IMR-90 (cell line): ENCODE measurements at regions not wholly inside any gene's neighbourhood (a gene's known extent, or its start where the extent isn't known, plus 50 kb on each side); places are given as distances from the start of the nearest gene placed in this dataset.
A peak's percentile ranks its signal among the peaks of the same experiment; 100 is the strongest.

Source experiments
- ATAC-seq: fragments of 200-7000 bp; cut with Tn5 transposase; 2 replicates; pipeline ENCODE4 v1.9.1; 2020; ENCODE audit warnings: low read depth, mild to moderate bottlenecking, moderate library complexity
- BruUV-seq: library from RNA; stranded (reverse); fragments of 400-500 nt; replicated peaks from 2 replicates; lab custom pipeline; 2021; lab: Mats Ljungman, UMichigan
- CTCF ChIA-PET: fragments of 300-600 bp; formaldehyde crosslinking; extraction: SDS; loops from one replicate; lab custom pipeline; 2021; ENCODE audit warnings: antibody characterized with exemption; lab: Yijun Ruan, JAX
- POLR2A ChIA-PET: fragments of 300-600 bp; sonication (Branson Sonifier 250); formaldehyde crosslinking; loops from one replicate; lab custom pipeline; 2022; ENCODE audit warnings: antibody characterized with exemption; ENCODE audit not compliant: unreplicated experiment; lab: Charles Lee
- DNase-seq: peaks from one replicate; pipeline ENCODE4 v3.0.0; 2013
- H2AFZ ChIP-seq: replicated peaks from 2 replicates; pipeline ENCODE3; 2013; ENCODE audit warnings: low read length, mild to moderate bottlenecking; ENCODE audit not compliant: poor library complexity
- H2AK5ac ChIP-seq: 2 replicates; pipeline ENCODE4 v1.6.1; 2013; ENCODE audit warnings: low read depth, low read length, inconsistent platforms
- H2AK9ac ChIP-seq: replicated peaks from 2 replicates; pipeline ENCODE3; 2013; ENCODE audit warnings: mild to moderate bottlenecking, low read depth, low read length, moderate library complexity; ENCODE audit not compliant: poor library complexity
- H2BK120ac ChIP-seq: 2 replicates; pipeline ENCODE4 v1.6.1; 2013; ENCODE audit warnings: low read depth, low read length, inconsistent platforms
- H2BK15ac ChIP-seq: 3 replicates; pipeline ENCODE4 v1.6.1; 2013; ENCODE audit warnings: low read depth, low read length, inconsistent platforms
- H2BK20ac ChIP-seq: 2 replicates; pipeline ENCODE4 v1.6.1; 2013; ENCODE audit warnings: low read depth, mild to moderate bottlenecking, inconsistent platforms, low read length, moderate library complexity
- H2BK5ac ChIP-seq: 2 replicates; pipeline ENCODE4 v1.6.1; 2013; ENCODE audit warnings: mild to moderate bottlenecking, low read depth, low read length, inconsistent platforms; ENCODE audit not compliant: poor library complexity, severe bottlenecking
- H3K14ac ChIP-seq: replicated peaks from 2 replicates; pipeline ENCODE4 v1.6.1; 2013; ENCODE audit warnings: low read depth, low read length, inconsistent platforms
- H3K18ac ChIP-seq: 2 replicates; pipeline ENCODE4 v1.6.1; 2013; ENCODE audit warnings: low read depth, low read length, control low read depth
- H3K23ac ChIP-seq: 2 replicates; pipeline ENCODE4 v1.6.1; 2013; ENCODE audit warnings: low read depth, low read length, inconsistent platforms
- H3K27ac ChIP-seq: 2 replicates; pipeline ENCODE4 v1.5.1; 2013; ENCODE audit warnings: mild to moderate bottlenecking, control low read depth, low read length; ENCODE audit not compliant: insufficient read depth
- H3K27me3 ChIP-seq: 2 replicates; pipeline ENCODE4 v1.6.1; 2013; ENCODE audit warnings: low read length; ENCODE audit not compliant: control insufficient read depth, insufficient read depth
- H3K36me3 ChIP-seq: 2 replicates; pipeline ENCODE4 v1.6.1; 2013; ENCODE audit warnings: low read length, mixed read lengths; ENCODE audit not compliant: control insufficient read depth, insufficient read depth
- H3K4ac ChIP-seq: 2 replicates; pipeline ENCODE4 v1.6.1; 2013; ENCODE audit warnings: low read depth, low read length, inconsistent platforms
- H3K4me1 ChIP-seq: 2 replicates; pipeline ENCODE4 v1.6.1; 2013; ENCODE audit warnings: low read length, mixed read lengths; ENCODE audit not compliant: control insufficient read depth, insufficient read depth
- H3K4me2 ChIP-seq: 2 replicates; pipeline ENCODE4 v1.6.1; 2013; ENCODE audit warnings: low read depth, mild to moderate bottlenecking, control low read depth, low read length, moderate library complexity
- H3K4me3 ChIP-seq: 2 replicates; pipeline ENCODE4 v1.5.1; 2013; ENCODE audit warnings: low read depth, mild to moderate bottlenecking, control low read depth, low read length, moderate library complexity; ENCODE audit not compliant: insufficient read depth
- H3K56ac ChIP-seq: 2 replicates; pipeline ENCODE4 v1.6.1; 2013; ENCODE audit warnings: low read length, inconsistent platforms; ENCODE audit not compliant: insufficient read depth; ENCODE audit errors: extremely low read depth
- H3K79me1 ChIP-seq, 2 experiments: 2 replicates each; pipeline ENCODE4 v1.6.1; 2013; ENCODE audit warnings: low read length in 2 of 2, inconsistent platforms in 1 of 2, low read depth in 1 of 2
- H3K9ac ChIP-seq: 2 replicates; pipeline ENCODE4 v1.6.1; 2013; ENCODE audit warnings: low read depth, low read length, control low read depth
- H3K9me1 ChIP-seq: 2 replicates; pipeline ENCODE4 v1.6.1; 2013; ENCODE audit warnings: low read length, inconsistent platforms; ENCODE audit not compliant: insufficient read depth
- H3K9me3 ChIP-seq: 2 replicates; pipeline ENCODE4 v1.6.1; 2013; ENCODE audit warnings: low read length; ENCODE audit not compliant: control insufficient read depth, insufficient read depth
- H4K20me1 ChIP-seq: 2 replicates; pipeline ENCODE4 v1.6.1; 2013; ENCODE audit warnings: low read length, inconsistent platforms; ENCODE audit not compliant: insufficient read depth
- H4K5ac ChIP-seq: 2 replicates; pipeline ENCODE4 v1.6.1; 2013; ENCODE audit warnings: mild to moderate bottlenecking, low read depth, low read length, control low read depth
- H4K8ac ChIP-seq, 2 experiments: 2 replicates each; pipeline ENCODE4 v1.6.1; 2013; ENCODE audit warnings: low read depth in 2 of 2, low read length in 2 of 2, control low read depth in 1 of 2, inconsistent platforms in 1 of 2
- H4K91ac ChIP-seq: 2 replicates; pipeline ENCODE4 v1.6.1; 2013; ENCODE audit warnings: low read depth, low read length, inconsistent platforms; ENCODE audit not compliant: insufficient read depth
- MAFK ChIP-seq: IDR thresholded peaks from 2 replicates; pipeline ENCODE4 v1.6.1; 2012; ENCODE audit warnings: low read depth, low read length, improper control_type of control experiment
- NFE2L2 ChIP-seq: fragments of 150-350 bp; IDR thresholded peaks from 2 replicates; pipeline ENCODE4 v1.6.1; 2016; ENCODE audit warnings: low read depth, mild to moderate bottlenecking, low read length
- USF2 ChIP-seq: fragments of 150-350 bp; IDR thresholded peaks from 2 replicates; pipeline ENCODE4 v1.6.1; 2017; ENCODE audit warnings: mild to moderate bottlenecking, antibody characterized with exemption, low read length, low read depth
- WGBS, 2 experiments: methylation state at CpG; one replicate each; pipeline versions ENCODE4 v1.1.5 to v1.1.7; 2013; ENCODE audit warnings: missing lambda C conversion rate in 2 of 2; ENCODE audit not compliant: insufficient read length in 1 of 2; ENCODE audit errors: extremely low coverage in 2 of 2; 5-methylcytosine and 5-hydroxymethylcytosine counted together
- dilution Hi-C: fragments of 300-500 bp; cut with HindIII; formaldehyde crosslinking; loops from one replicate; pipeline ENCODE4 v1.14.3; 2018; ENCODE audit warnings: low sequenced_read_pairs; ENCODE audit not compliant: unreplicated experiment
- in situ Hi-C: fragments of 300-500 bp; cut with MboI; formaldehyde crosslinking; loops from 3 replicates; pipeline ENCODE4 v1.14.3; 2019; ENCODE audit warnings: low sequenced_read_pairs, inconsistent platforms, mixed read lengths
- intact Hi-C: fragments of 100-400 bp; cut with micrococcal nuclease; formaldehyde crosslinking; loops from 2 replicates; pipeline ENCODE4 v1.10.0; 2022

GRCh38 chr6:144993870-144994269 lies 708.7 kb downstream of the UTRN start:
- ATAC-seq (peak; percentile 96), DNase-seq (peak; percentile 79)
- POLR2A ChIA-PET: no interaction called here
- no peak overlapping the region for H3K23ac ChIP-seq
- no peak overlapping the region for H2BK15ac ChIP-seq
- H3K27me3 ChIP-seq: no peaks in the 10 kb centered on the region
- in situ Hi-C loops (no loop called here), intact Hi-C loops (no loop called here), dilution Hi-C loops (no loop called here)
- H3K79me1 ChIP-seq: no peaks in the 10 kb centered on the region
- H2BK5ac ChIP-seq: no peak overlapping the region
- no CpG with 5 or more reads among the region's 3 CpGs for WGBS, 2 experiments
- no peak for TF ChIP-seq USF2
- no peak for TF ChIP-seq MAFK
- TF ChIP-seq NFE2L2: no peak
- H4K20me1 ChIP-seq: no peaks in the 10 kb centered on the region
- BruUV-seq: no TSS peak
- H2BK120ac ChIP-seq: no peak overlapping the region
- no peak overlapping the region for H3K14ac ChIP-seq
- H2AFZ ChIP-seq: no peak overlapping the region
- no peak overlapping the region for H3K4me3 ChIP-seq
- H2AK5ac ChIP-seq: no peak overlapping the region
- H4K8ac ChIP-seq: no peak overlapping the region
- no peaks in the 10 kb centered on the region for H3K36me3 ChIP-seq
- H3K9me3 ChIP-seq: no peaks in the 10 kb centered on the region
- no peak overlapping the region for H3K27ac ChIP-seq
- no peak overlapping the region for H2AK9ac ChIP-seq
- H2BK20ac ChIP-seq: no peak overlapping the region
- CTCF ChIA-PET: no interaction called here
- no peak overlapping the region for H3K4ac ChIP-seq
- H3K4me2 ChIP-seq: no peak overlapping the region
- no peak overlapping the region for H3K9ac ChIP-seq
- H3K18ac ChIP-seq: no peak overlapping the region
- H4K91ac ChIP-seq: no peak overlapping the region
- no peak overlapping the region for H4K5ac ChIP-seq
- no peaks in the 10 kb centered on the region; the same call in 1 of the 2 replicates for H3K9me1 ChIP-seq
- H3K4me1 ChIP-seq: no peaks in the 10 kb centered on the region
- H3K56ac ChIP-seq: no peak overlapping the region
